HCT116 (cell line): ENCODE measurements at regions not wholly inside any gene's neighbourhood (a gene's known extent, or its start where the extent isn't known, plus 50 kb on each side); places are given as distances from the start of the nearest gene placed in this dataset.

Source experiments
- ATAC-seq: fragments of 200-7000 bp; cut with Tn5 transposase; 2 replicates; pipeline ENCODE4 v1.9.1; 2020; ENCODE audit warnings: mild to moderate bottlenecking, moderate library complexity
- BruUV-seq: library from RNA; stranded (reverse); fragments of 400-500 nt; replicated peaks from 2 replicates; lab custom pipeline; 2021; lab: Mats Ljungman, UMichigan
- CTCF ChIA-PET: fragments of 300-600 bp; sonication (Branson Sonifier 250); formaldehyde crosslinking; loops from one replicate; lab custom pipeline; 2021; ENCODE audit warnings: antibody characterized with exemption; lab: Charles Lee
- POLR2A ChIA-PET: fragments of 300-600, 350-600 bp; sonication (Branson Sonifier 250); formaldehyde crosslinking; loops from one replicate; lab custom pipeline; 2021; ENCODE audit warnings: antibody characterized with exemption; lab: Charles Lee
- RAD21 ChIA-PET, 2 experiments: fragments of 300-600 bp; sonication (Branson Sonifier 250); formaldehyde crosslinking; loops; one replicate each; lab custom pipeline; 2023; ENCODE audit warnings: low total read pairs in 2 of 2; ENCODE audit not compliant: uncharacterized antibody in 2 of 2, unreplicated experiment in 2 of 2, low non-redundant PET in 1 of 2; lab: Charles Lee
- DNase-seq: peaks from one replicate; pipeline ENCODE4 v3.0.0-alpha.2; 2010; ENCODE audit warnings: low read depth, low spot score
- H2AFZ ChIP-seq: fragments of 200-600 bp; shearing (Covaris generic), sonication (generic); 2 replicates; pipeline ENCODE4 v1.6.1; 2017; ENCODE audit warnings: low read depth, mixed run types, mixed read lengths, antibody characterized with exemption, low read length; ENCODE audit not compliant: poor library complexity, severe bottlenecking
- H3K27ac ChIP-seq: 2 replicates; pipeline ENCODE4 v1.5.1; 2012; ENCODE audit warnings: low read depth, low read length
- H3K27me3 ChIP-seq: fragments of 200-600 bp; sonication (generic); 2 replicates; pipeline ENCODE4 v1.6.1; 2016; ENCODE audit warnings: mixed run types, low read length, mixed read lengths; ENCODE audit not compliant: insufficient read depth
- H3K36me3 ChIP-seq, 2 experiments: fragments of 200-500 bp in 1 of 2; fragments of 200-600 bp in 1 of 2; sonication (Bioruptor generic) in 1 of 2; sonication (generic) in 1 of 2; 2 replicates each; pipeline versions ENCODE4 v1.5.1 to v1.6.1; 2014 to 2016; ENCODE audit warnings: low read length in 2 of 2, inconsistent platforms in 1 of 2, mixed read lengths in 1 of 2, mixed run types in 1 of 2; ENCODE audit not compliant: insufficient read depth in 2 of 2, control insufficient read depth in 1 of 2
- H3K4me1 ChIP-seq, 2 experiments: fragments of 200-600 bp in 1 of 2; sonication (generic) in 1 of 2; 2 replicates each; pipeline versions ENCODE4 v1.5.1 to v1.6.1; 2012 to 2017; ENCODE audit warnings: low read length in 2 of 2, inconsistent platforms in 1 of 2, mild to moderate bottlenecking in 1 of 2, mixed read lengths in 1 of 2, mixed run types in 1 of 2, moderate library complexity in 1 of 2; ENCODE audit not compliant: insufficient read depth in 2 of 2, control insufficient read depth in 1 of 2
- H3K4me2 ChIP-seq: fragments of 200-600 bp; sonication (generic); 2 replicates; pipeline ENCODE4 v1.6.1; 2017; ENCODE audit warnings: mixed run types, low read length, mixed read lengths
- H3K4me3 ChIP-seq, 2 experiments: fragments of 200-600 bp in 1 of 2; sonication (generic) in 1 of 2; replicated peaks in 1 of 2; 2 replicates each; pipeline ENCODE4 v1.5.1; 2011 to 2016; ENCODE audit warnings: low read length in 2 of 2, control low read depth in 1 of 2, low read depth in 1 of 2, mild to moderate bottlenecking in 1 of 2, mixed read lengths in 1 of 2, mixed run types in 1 of 2
- H3K79me2 ChIP-seq: fragments of 200-600 bp; sonication (generic); 2 replicates; pipeline ENCODE4 v1.6.1; 2017; ENCODE audit warnings: mild to moderate bottlenecking, mixed run types, low read length, moderate library complexity, mixed read lengths; ENCODE audit not compliant: insufficient read depth
- H3K9ac ChIP-seq: fragments of 200-600 bp; sonication (generic); 2 replicates; pipeline ENCODE4 v1.6.1; 2016; ENCODE audit warnings: low read length, mixed read lengths
- H3K9me2 ChIP-seq: fragments of 200-600 bp; sonication (generic), shearing (Covaris generic); 2 replicates; pipeline ENCODE4 v1.6.1; 2017; ENCODE audit warnings: mixed run types, mild to moderate bottlenecking, moderate library complexity; ENCODE audit not compliant: insufficient read depth
- H3K9me3 ChIP-seq, 2 experiments: fragments of 200-500 bp in 1 of 2; fragments of 200-600 bp in 1 of 2; sonication (Bioruptor generic) in 1 of 2; sonication (generic) in 1 of 2; 2 replicates each; pipeline ENCODE4 v1.6.1; 2014 to 2017; ENCODE audit warnings: low read length in 2 of 2, mixed read lengths in 2 of 2, inconsistent platforms in 1 of 2, low read depth in 1 of 2, mild to moderate bottlenecking in 1 of 2, mixed run types in 1 of 2, moderate library complexity in 1 of 2; ENCODE audit not compliant: control insufficient read depth in 1 of 2, insufficient read depth in 1 of 2
- H4K20me1 ChIP-seq: fragments of 200-600 bp; sonication (generic), shearing (Covaris generic); 2 replicates; pipeline ENCODE4 v1.6.1; 2017; ENCODE audit warnings: mixed run types, mild to moderate bottlenecking, moderate library complexity; ENCODE audit not compliant: insufficient read depth
- ATF3 ChIP-seq: IDR thresholded peaks from 2 replicates; pipeline ENCODE4 v1.6.1; 2012
- EGR1 ChIP-seq: IDR thresholded peaks from 2 replicates; pipeline ENCODE4 v1.6.1; 2012; ENCODE audit warnings: low read depth
- ELF1 ChIP-seq: IDR thresholded peaks from 2 replicates; pipeline ENCODE4 v1.6.1; 2012; ENCODE audit warnings: low read depth, borderline replicate concordance
- EZH2 ChIP-seq: fragments of 200-600 bp; sonication (generic); IDR thresholded peaks from 2 replicates; pipeline ENCODE4 v1.6.1; 2017; ENCODE audit warnings: antibody characterized with exemption, mixed run types
- EZH2phosphoT487 ChIP-seq: fragments of 200-600 bp; IDR thresholded peaks from 2 replicates; pipeline ENCODE4 v1.6.1; 2018; ENCODE audit warnings: antibody characterized with exemption, borderline replicate concordance
- FOSL1 ChIP-seq: IDR thresholded peaks from 2 replicates; pipeline ENCODE4 v1.6.1; 2012; ENCODE audit warnings: low read depth
- JUND ChIP-seq: IDR thresholded peaks from 2 replicates; pipeline ENCODE4 v1.6.1; 2012
- POLR2A ChIP-seq: IDR thresholded peaks from 2 replicates; pipeline ENCODE4 v1.7.0; 2011; ENCODE audit warnings: borderline replicate concordance; ENCODE audit not compliant: insufficient read depth, insufficient read length; ENCODE audit errors: extremely low read depth
- POLR2AphosphoS5 ChIP-seq: IDR thresholded peaks from 2 replicates; pipeline ENCODE4 v1.6.1; 2011; ENCODE audit warnings: mild to moderate bottlenecking, low read depth, low read length, moderate library complexity
- RAD21 ChIP-seq: IDR thresholded peaks from 2 replicates; pipeline ENCODE4 v1.6.1; 2012; ENCODE audit warnings: low read depth, mild to moderate bottlenecking
- REST ChIP-seq: IDR thresholded peaks from 2 replicates; pipeline ENCODE4 v1.6.1; 2012; ENCODE audit warnings: low read depth
- SIN3A ChIP-seq: IDR thresholded peaks from 2 replicates; pipeline ENCODE4 v1.6.1; 2012; ENCODE audit warnings: low read depth
- SP1 ChIP-seq: IDR thresholded peaks from 2 replicates; pipeline ENCODE4 v1.6.1; 2012; ENCODE audit warnings: low read depth
- SRF ChIP-seq: IDR thresholded peaks from 2 replicates; pipeline ENCODE4 v1.6.1; 2012; ENCODE audit warnings: low read depth
- TCF7L2 ChIP-seq: IDR thresholded peaks from 2 replicates; pipeline ENCODE4 v1.7.0; 2011; ENCODE audit warnings: borderline replicate concordance, inconsistent platforms; ENCODE audit not compliant: insufficient read depth, insufficient read length; ENCODE audit errors: extremely low read depth
- YY1 ChIP-seq: IDR thresholded peaks from 2 replicates; pipeline ENCODE4 v1.6.1; 2011; ENCODE audit warnings: low read length, low read depth, moderate library complexity, mild to moderate bottlenecking; ENCODE audit not compliant: insufficient replicate concordance; ENCODE audit errors: extremely low read depth
- ZFX ChIP-seq: fragments of 450-650 bp; IDR thresholded peaks from 2 replicates; pipeline ENCODE4 v1.6.1; 2017
- ZNF274 ChIP-seq: fragments of 200-500 bp; sonication (Bioruptor generic); IDR thresholded peaks from 2 replicates; pipeline ENCODE4 v1.6.1; 2014; ENCODE audit warnings: mild to moderate bottlenecking, low read depth, low read length, inconsistent platforms
- intact Hi-C: fragments of 100-400 bp; cut with micrococcal nuclease; formaldehyde crosslinking; loops from 2 replicates; pipeline ENCODE4 v1.10.0; 2022

GRCh38 chr21:17889171-17889570 lies 70.0 kb upstream of the C21orf91 start:
- intact Hi-C loops = no loop called here
- no peak overlapping the region for H2AFZ ChIP-seq
- no TSS peak for BruUV-seq
- H3K27ac ChIP-seq = no peak overlapping the region
- RAD21 ChIA-PET = no interaction called here
- H3K36me3 ChIP-seq = no peaks in the 10 kb centered on the region
- no peaks in the 10 kb centered on the region for H3K79me2 ChIP-seq
- no peak overlapping the region for H3K4me2 ChIP-seq
- POLR2A ChIA-PET = no interaction called here
- no peaks in the 10 kb centered on the region for H4K20me1 ChIP-seq
- no peaks in the 10 kb centered on the region for H3K9me2 ChIP-seq
- no peak overlapping the region for H3K9ac ChIP-seq
- 0 out of 2 replicates have a peak, but pooled peaks cover 5% of the 10 kb centered on the region for H3K27me3 ChIP-seq
- ATAC-seq = no peak
- H3K4me3 ChIP-seq = no peak overlapping the region
- H3K9me3 ChIP-seq = no peaks in the 10 kb centered on the region
- TF ChIP-seq EGR1 = no peak
- no peaks in the 10 kb centered on the region for H3K4me1 ChIP-seq
- CTCF ChIA-PET = no interaction called here
- DNase-seq = no peak

GRCh38 chr21:17869115-17869514 lies 50.0 kb upstream of the C21orf91 start:
- DNase-seq (no peak), ATAC-seq (no peak)
- POLR2A ChIA-PET = no interaction called here
- no peaks in the 10 kb centered on the region for H3K9me3 ChIP-seq
- H4K20me1 ChIP-seq = no peaks in the 10 kb centered on the region
- no peak overlapping the region for H2AFZ ChIP-seq
- intact Hi-C loops = loop anchor here (1.0 kb wide), 1 partner anchor 33 kb away; no protein-coding TSS in a partner anchor
- no peak overlapping the region for H3K9ac ChIP-seq
- no peaks in the 10 kb centered on the region for H3K27me3 ChIP-seq
- no peaks in the 10 kb centered on the region for H3K4me1 ChIP-seq
- BruUV-seq = no TSS peak
- H3K4me2 ChIP-seq = no peak overlapping the region
- no peak overlapping the region for H3K27ac ChIP-seq
- no peaks in the 10 kb centered on the region for H3K79me2 ChIP-seq
- TF ChIP-seq SP1 (no peak), POLR2AphosphoS5 (no peak), EZH2 (no peak), ATF3 (no peak), ZNF274 (no peak), POLR2A (no peak), YY1 (no peak), TCF7L2 (no peak), ZFX (no peak), EGR1 (no peak), SIN3A (no peak), ELF1 (no peak), EZH2phosphoT487 (no peak), REST (no peak), JUND (no peak), RAD21 (no peak), FOSL1 (no peak), SRF (no peak)
- H3K9me2 ChIP-seq = no peaks in the 10 kb centered on the region
- no peaks in the 10 kb centered on the region for H3K36me3 ChIP-seq
- no peak overlapping the region for H3K4me3 ChIP-seq
- CTCF ChIA-PET = no interaction called here
- RAD21 ChIA-PET = no interaction called here
